ENCODE measurements at regions not wholly inside any gene's neighbourhood (a gene's known extent, or its start where the extent isn't known, plus 50 kb on each side); places are given as distances from the start of the nearest gene placed in this dataset.

DNA sequence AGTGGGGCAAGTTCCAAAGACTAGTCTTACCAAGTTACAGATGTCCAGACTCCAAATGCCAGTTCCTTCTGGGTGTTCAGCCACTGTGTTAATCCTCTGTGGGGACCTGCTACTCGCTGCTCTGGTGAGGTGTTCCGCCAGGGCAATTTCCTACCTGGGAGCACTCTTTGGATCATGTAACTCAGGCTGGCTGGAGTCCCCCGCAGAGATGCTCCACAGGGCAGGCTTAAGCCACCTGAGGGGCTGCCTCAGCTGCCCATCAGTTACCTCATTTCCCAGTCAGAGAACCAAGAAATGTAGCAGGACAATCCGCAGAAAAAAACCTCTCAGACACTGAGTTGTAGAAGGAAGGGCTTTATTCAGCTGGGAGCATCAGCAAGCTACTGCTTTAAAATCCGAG is 133.8 kb downstream of the ZNF737 start:
- TF ChIP-seq POLR2A (IDR thresholded peaks at IDR 0.05) = no peak
- TF ChIP-seq, protein P1, sequence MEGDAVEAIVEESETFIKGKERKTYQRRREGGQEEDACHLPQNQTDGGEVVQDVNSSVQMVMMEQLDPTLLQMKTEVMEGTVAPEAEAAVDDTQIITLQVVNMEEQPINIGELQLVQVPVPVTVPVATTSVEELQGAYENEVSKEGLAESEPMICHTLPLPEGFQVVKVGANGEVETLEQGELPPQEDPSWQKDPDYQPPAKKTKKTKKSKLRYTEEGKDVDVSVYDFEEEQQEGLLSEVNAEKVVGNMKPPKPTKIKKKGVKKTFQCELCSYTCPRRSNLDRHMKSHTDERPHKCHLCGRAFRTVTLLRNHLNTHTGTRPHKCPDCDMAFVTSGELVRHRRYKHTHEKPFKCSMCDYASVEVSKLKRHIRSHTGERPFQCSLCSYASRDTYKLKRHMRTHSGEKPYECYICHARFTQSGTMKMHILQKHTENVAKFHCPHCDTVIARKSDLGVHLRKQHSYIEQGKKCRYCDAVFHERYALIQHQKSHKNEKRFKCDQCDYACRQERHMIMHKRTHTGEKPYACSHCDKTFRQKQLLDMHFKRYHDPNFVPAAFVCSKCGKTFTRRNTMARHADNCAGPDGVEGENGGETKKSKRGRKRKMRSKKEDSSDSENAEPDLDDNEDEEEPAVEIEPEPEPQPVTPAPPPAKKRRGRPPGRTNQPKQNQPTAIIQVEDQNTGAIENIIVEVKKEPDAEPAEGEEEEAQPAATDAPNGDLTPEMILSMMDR (IDR thresholded peaks at IDR 0.05 in 8 of 11, conservative IDR thresholded peaks at IDR 0.05 in 3 of 11) = no peak
